Loucy (cell line): ENCODE measurements at regions not wholly inside any gene's neighbourhood (a gene's known extent, or its start where the extent isn't known, plus 50 kb on each side); places are given as distances from the start of the nearest gene placed in this dataset.

Experiments
- H2AFZ ChIP-seq: fragments of 200-600 bp; sonication (generic); 2 replicates; pipeline ENCODE4 v1.6.0; 2016; ENCODE audit warnings: antibody characterized with exemption, mild to moderate bottlenecking, low read length, moderate library complexity
- H3F3A ChIP-seq: fragments of 200-600 bp; 2 replicates; pipeline ENCODE4 v1.6.0; 2016; ENCODE audit warnings: antibody characterized with exemption, low read depth, mild to moderate bottlenecking
- H3K27me3 ChIP-seq: fragments of 200-600 bp; sonication (generic); 2 replicates; pipeline ENCODE4 v1.6.1; 2014; ENCODE audit warnings: low read length, mild to moderate bottlenecking; ENCODE audit not compliant: insufficient read depth, poor library complexity, severe bottlenecking
- H3K36me3 ChIP-seq: fragments of 200-600 bp; sonication (generic); 2 replicates; pipeline ENCODE4 v1.6.1; 2016; ENCODE audit warnings: low read length; ENCODE audit not compliant: insufficient read depth
- H3K4me1 ChIP-seq: fragments of 200-600 bp; sonication (generic); 2 replicates; pipeline ENCODE4 v1.5.1; 2014; ENCODE audit warnings: low read length, mild to moderate bottlenecking; ENCODE audit not compliant: insufficient read depth, poor library complexity, severe bottlenecking
- H3K4me2 ChIP-seq: fragments of 200-600 bp; sonication (generic); 2 replicates; pipeline ENCODE4 v1.6.0; 2014; ENCODE audit warnings: antibody characterized with exemption, low read length, low read depth, mild to moderate bottlenecking; ENCODE audit not compliant: poor library complexity, severe bottlenecking
- H3K4me3 ChIP-seq: fragments of 200-600 bp; sonication (generic); 2 replicates; pipeline ENCODE4 v1.5.1; 2014; ENCODE audit warnings: low read length, mild to moderate bottlenecking, mixed read lengths; ENCODE audit not compliant: poor library complexity, severe bottlenecking
- H3K79me2 ChIP-seq: fragments of 200-600 bp; sonication (generic); 2 replicates; pipeline ENCODE4 v1.6.1; 2014; ENCODE audit warnings: low read length; ENCODE audit not compliant: insufficient read depth
- H3K9ac ChIP-seq: fragments of 200-600 bp; sonication (generic); 2 replicates; pipeline ENCODE4 v1.6.0; 2014; ENCODE audit warnings: mild to moderate bottlenecking, low read depth, low read length, moderate library complexity; ENCODE audit not compliant: poor library complexity, severe bottlenecking
- H3K9me2 ChIP-seq: fragments of 200-600 bp; sonication (generic); replicated peaks from 2 replicates; pipeline ENCODE4 v1.6.1; 2016; ENCODE audit warnings: low read depth, low read length, mixed read lengths
- H3K9me3 ChIP-seq: fragments of 200-600 bp; sonication (generic); 2 replicates; pipeline ENCODE4 v1.6.1; 2014; ENCODE audit warnings: mild to moderate bottlenecking, antibody characterized with exemption, low read length, low read depth; ENCODE audit not compliant: insufficient read depth
- H4K20me1 ChIP-seq: fragments of 200-600 bp; sonication (generic); 2 replicates; pipeline ENCODE4 v1.6.0; 2014; ENCODE audit warnings: antibody characterized with exemption, low read length, mild to moderate bottlenecking; ENCODE audit not compliant: insufficient read depth, poor library complexity, severe bottlenecking
- CTCF ChIP-seq: fragments of 200-600 bp; sonication (generic); conservative IDR thresholded peaks from 2 replicates; pipeline ENCODE4 v1.5.1; 2014; ENCODE audit warnings: mild to moderate bottlenecking, antibody characterized with exemption, low read length
- EZH2phosphoT487 ChIP-seq: fragments of 200-600 bp; IDR thresholded peaks from 2 replicates; pipeline ENCODE4 v1.6.1; 2018; ENCODE audit warnings: antibody characterized with exemption, mild to moderate bottlenecking, moderate library complexity, borderline replicate concordance

GRCh38 chr18:66994790-66995189 lies 390.9 kb upstream of the CDH19 start:
- no peaks in the 10 kb centered on the region for H3K9me2 ChIP-seq
- no peaks in the 10 kb centered on the region for H3K36me3 ChIP-seq
- no peak overlapping the region for H3K4me2 ChIP-seq
- no peaks in the 10 kb centered on the region for H3F3A ChIP-seq
- H4K20me1 ChIP-seq, result no peaks in the 10 kb centered on the region
- no peak overlapping the region for H2AFZ ChIP-seq
- TF ChIP-seq CTCF, result no peak
- no peak for TF ChIP-seq EZH2phosphoT487
- no peaks in the 10 kb centered on the region for H3K79me2 ChIP-seq
- H3K27me3 ChIP-seq, result no peaks in the 10 kb centered on the region
- H3K9ac ChIP-seq, result no peak overlapping the region
- no peak overlapping the region for H3K4me3 ChIP-seq
- no peaks in the 10 kb centered on the region for H3K9me3 ChIP-seq
- H3K4me1 ChIP-seq, result no peaks in the 10 kb centered on the region

DNA sequence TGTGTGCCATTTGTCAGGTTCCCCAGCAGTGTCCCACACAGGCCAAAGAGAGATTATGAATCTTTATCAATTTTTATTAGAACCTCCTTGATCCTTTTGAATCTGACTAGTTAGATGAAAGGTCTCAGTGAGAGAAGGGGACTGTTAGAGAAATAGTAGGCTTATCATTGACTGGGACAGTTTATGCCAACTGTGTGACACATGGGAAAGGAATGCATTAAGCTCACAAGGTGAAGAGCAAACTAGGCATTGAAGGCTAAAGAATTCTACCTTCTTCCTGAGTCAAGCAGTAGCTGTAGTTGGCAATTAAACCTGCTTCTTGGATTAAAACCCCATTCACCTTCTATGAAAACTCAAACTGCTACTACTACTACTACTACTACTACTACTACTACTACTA lies 389.6 kb upstream of the CDH19 start:
- TF ChIP-seq EZH2phosphoT487 (no peak), CTCF (no peak)
- no peaks in the 10 kb centered on the region for H3K9me3 ChIP-seq
- H3K9ac ChIP-seq, result no peak overlapping the region
- no peaks in the 10 kb centered on the region for H3K9me2 ChIP-seq
- H2AFZ ChIP-seq, result no peak overlapping the region
- no peaks in the 10 kb centered on the region for H3K36me3 ChIP-seq
- H3K4me3 ChIP-seq, result no peak overlapping the region
- no peaks in the 10 kb centered on the region for H4K20me1 ChIP-seq
- H3K4me2 ChIP-seq, result no peak overlapping the region
- H3F3A ChIP-seq, result no peaks in the 10 kb centered on the region
- H3K79me2 ChIP-seq, result no peaks in the 10 kb centered on the region
- H3K27me3 ChIP-seq, result no peaks in the 10 kb centered on the region
- H3K4me1 ChIP-seq, result no peaks in the 10 kb centered on the region

GRCh38 chr18:66990909-66991308 lies 387.0 kb upstream of the CDH19 start:
- H4K20me1 ChIP-seq, result no peaks in the 10 kb centered on the region
- no peak overlapping the region for H3K4me2 ChIP-seq
- no peak overlapping the region for H2AFZ ChIP-seq
- no peaks in the 10 kb centered on the region for H3K79me2 ChIP-seq
- no peaks in the 10 kb centered on the region for H3K27me3 ChIP-seq
- TF ChIP-seq CTCF (no peak), EZH2phosphoT487 (no peak)
- no peaks in the 10 kb centered on the region for H3K36me3 ChIP-seq
- no peaks in the 10 kb centered on the region for H3K9me3 ChIP-seq
- H3K9me2 ChIP-seq, result no peaks in the 10 kb centered on the region
- no peaks in the 10 kb centered on the region for H3K4me1 ChIP-seq
- no peak overlapping the region for H3K9ac ChIP-seq
- H3F3A ChIP-seq, result no peaks in the 10 kb centered on the region
- no peak overlapping the region for H3K4me3 ChIP-seq
